HEK293 (cell line): ENCODE measurements at regions not wholly inside any gene's neighbourhood (a gene's known extent, or its start where the extent isn't known, plus 50 kb on each side); places are given as distances from the start of the nearest gene placed in this dataset.

Experiments used
- GLI4 ChIP-seq: fragments of 450-650 bp; formaldehyde crosslinking; IDR thresholded peaks from 2 replicates; pipeline ENCODE4 v1.5.1; 2016; ENCODE audit warnings: missing biosample characterization, missing genetic modification characterization
- GLIS2 ChIP-seq: fragments of 450-650 bp; formaldehyde crosslinking; IDR thresholded peaks from 2 replicates; pipeline ENCODE4 v1.5.1; 2016; ENCODE audit warnings: missing biosample characterization, missing genetic modification characterization
- HOXC10 ChIP-seq: sonication (generic); formaldehyde crosslinking; IDR thresholded peaks from 2 replicates; pipeline ENCODE4 v1.8.1; 2023; ENCODE audit warnings: mild to moderate bottlenecking, missing genetic modification reagents
- IKZF3 ChIP-seq: fragments of 450-650 bp; IDR thresholded peaks from 2 replicates; pipeline ENCODE4 v1.5.0; 2018; ENCODE audit warnings: missing biosample characterization, mild to moderate bottlenecking, missing genetic modification characterization, moderate library complexity
- MEIS1 ChIP-seq: sonication (generic); formaldehyde crosslinking; IDR thresholded peaks from 2 replicates; pipeline ENCODE4 v1.8.1; 2022; ENCODE audit warnings: missing genetic modification reagents, mild to moderate bottlenecking, borderline replicate concordance
- PRDM1 ChIP-seq: fragments of 450-650 bp; formaldehyde crosslinking; IDR thresholded peaks from 2 replicates; pipeline ENCODE4; 2016; ENCODE audit warnings: missing biosample characterization, missing genetic modification characterization
- RBAK ChIP-seq: fragments of 450-650 bp; formaldehyde crosslinking; IDR thresholded peaks from 2 replicates; pipeline ENCODE4 v1.5.1; 2016; ENCODE audit warnings: missing biosample characterization, missing genetic modification characterization
- SCRT2 ChIP-seq: fragments of 450-650 bp; formaldehyde crosslinking; IDR thresholded peaks from 2 replicates; pipeline ENCODE4 v1.5.1; 2016; ENCODE audit warnings: missing biosample characterization, missing genetic modification characterization
- TRIM28 ChIP-seq: IDR thresholded peaks from 2 replicates; pipeline ENCODE4 v1.6.1; 2011; ENCODE audit warnings: low read length, control low read depth, borderline replicate concordance
- ZNF184 ChIP-seq: fragments of 450-650 bp; IDR thresholded peaks from 2 replicates; pipeline ENCODE4 v1.5.1; 2018; ENCODE audit warnings: missing biosample characterization, mild to moderate bottlenecking, missing genetic modification characterization
- ZNF202 ChIP-seq: fragments of 450-650 bp; formaldehyde crosslinking; IDR thresholded peaks from 2 replicates; pipeline ENCODE4 v1.5.1; 2016; ENCODE audit warnings: missing biosample characterization, missing genetic modification characterization, borderline replicate concordance
- ZNF335 ChIP-seq: fragments of 450-650 bp; formaldehyde crosslinking; conservative IDR thresholded peaks from 2 replicates; pipeline ENCODE4 v1.5.1; 2016; ENCODE audit warnings: missing biosample characterization, missing genetic modification characterization
- ZNF558 ChIP-seq: fragments of 450-650 bp; formaldehyde crosslinking; IDR thresholded peaks from 2 replicates; pipeline ENCODE4 v1.5.1; 2016; ENCODE audit warnings: missing biosample characterization, missing genetic modification characterization
- ZNF747 ChIP-seq: fragments of 450-650 bp; formaldehyde crosslinking; IDR thresholded peaks from 2 replicates; pipeline ENCODE4 v1.5.1; 2016; ENCODE audit warnings: missing biosample characterization, missing genetic modification characterization
- TF ChIP-seq, protein P1 (sequence below): fragments of 450-650 bp; IDR thresholded peaks from 2 replicates; pipeline ENCODE4 v1.5.1; 2018; ENCODE audit warnings: missing biosample characterization, mild to moderate bottlenecking, missing genetic modification characterization
- TF ChIP-seq, protein P2 (sequence below): fragments of 450-650 bp; formaldehyde crosslinking; IDR thresholded peaks from 2 replicates; pipeline ENCODE4 v1.5.0; 2017; ENCODE audit warnings: missing biosample characterization, missing genetic modification characterization, borderline replicate concordance
- TF ChIP-seq, protein P3 (sequence below): fragments of 450-650 bp; formaldehyde crosslinking; IDR thresholded peaks from 2 replicates; pipeline ENCODE4 v1.5.1; 2017; ENCODE audit warnings: missing biosample characterization, missing genetic modification characterization
- TF ChIP-seq, protein P4 (sequence below): fragments of 450-650 bp; formaldehyde crosslinking; IDR thresholded peaks from 2 replicates; pipeline ENCODE4 v1.5.1; 2016; ENCODE audit warnings: missing biosample characterization, missing genetic modification characterization
- TF ChIP-seq, protein P5 (sequence below): fragments of 450-650 bp; formaldehyde crosslinking; IDR thresholded peaks from 2 replicates; pipeline ENCODE4 v1.5.1; 2016; ENCODE audit warnings: missing biosample characterization, missing genetic modification characterization
- TF ChIP-seq, protein P6 (sequence below): fragments of 450-650 bp; formaldehyde crosslinking; IDR thresholded peaks from 2 replicates; pipeline ENCODE4 v1.5.1; 2016; ENCODE audit warnings: missing biosample characterization, missing genetic modification characterization
- TF ChIP-seq, protein P7 (sequence below): fragments of 450-650 bp; formaldehyde crosslinking; IDR thresholded peaks from 2 replicates; pipeline ENCODE4 v1.5.1; 2016; ENCODE audit warnings: missing biosample characterization, missing genetic modification characterization, low read depth
- TF ChIP-seq, protein P8 (sequence below): fragments of 450-650 bp; formaldehyde crosslinking; IDR thresholded peaks from 2 replicates; pipeline ENCODE4 v1.5.1; 2016; ENCODE audit warnings: missing biosample characterization, missing genetic modification characterization
- TF ChIP-seq, protein P9 (sequence below): fragments of 450-650 bp; formaldehyde crosslinking; IDR thresholded peaks from 2 replicates; pipeline ENCODE4 v1.5.1; 2016; ENCODE audit warnings: missing biosample characterization, missing genetic modification characterization
- TF ChIP-seq, protein P10 (sequence below): fragments of 450-650 bp; formaldehyde crosslinking; IDR thresholded peaks from 2 replicates; pipeline ENCODE4 v1.5.1; 2016; ENCODE audit warnings: missing biosample characterization, missing genetic modification characterization

DNA sequence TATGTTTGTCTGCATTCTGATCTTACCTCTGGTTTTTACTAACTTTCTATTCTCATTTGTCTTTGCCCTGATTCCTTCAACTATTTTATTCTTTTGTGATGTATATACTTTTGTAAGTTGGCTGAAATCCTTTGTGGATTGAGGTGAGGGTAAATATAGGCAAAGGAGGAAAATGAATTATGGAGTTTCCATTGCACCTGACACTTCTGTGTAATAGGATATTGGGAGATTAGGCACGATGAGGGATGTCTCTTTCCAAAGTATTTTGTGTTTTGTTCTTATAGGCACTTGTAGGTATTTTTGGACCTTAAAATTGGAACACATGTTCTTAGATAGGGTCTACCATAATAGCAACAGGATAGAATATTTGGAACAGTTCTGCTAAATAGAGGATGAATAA lies 76.4 kb downstream of the HRH4 start (continued):
- TF ChIP-seq, protein P1, sequence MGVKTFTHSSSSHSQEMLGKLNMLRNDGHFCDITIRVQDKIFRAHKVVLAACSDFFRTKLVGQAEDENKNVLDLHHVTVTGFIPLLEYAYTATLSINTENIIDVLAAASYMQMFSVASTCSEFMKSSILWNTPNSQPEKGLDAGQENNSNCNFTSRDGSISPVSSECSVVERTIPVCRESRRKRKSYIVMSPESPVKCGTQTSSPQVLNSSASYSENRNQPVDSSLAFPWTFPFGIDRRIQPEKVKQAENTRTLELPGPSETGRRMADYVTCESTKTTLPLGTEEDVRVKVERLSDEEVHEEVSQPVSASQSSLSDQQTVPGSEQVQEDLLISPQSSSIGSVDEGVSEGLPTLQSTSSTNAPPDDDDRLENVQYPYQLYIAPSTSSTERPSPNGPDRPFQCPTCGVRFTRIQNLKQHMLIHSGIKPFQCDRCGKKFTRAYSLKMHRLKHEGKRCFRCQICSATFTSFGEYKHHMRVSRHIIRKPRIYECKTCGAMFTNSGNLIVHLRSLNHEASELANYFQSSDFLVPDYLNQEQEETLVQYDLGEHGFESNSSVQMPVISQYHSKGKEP = no peak
- TF ChIP-seq, protein P2, sequence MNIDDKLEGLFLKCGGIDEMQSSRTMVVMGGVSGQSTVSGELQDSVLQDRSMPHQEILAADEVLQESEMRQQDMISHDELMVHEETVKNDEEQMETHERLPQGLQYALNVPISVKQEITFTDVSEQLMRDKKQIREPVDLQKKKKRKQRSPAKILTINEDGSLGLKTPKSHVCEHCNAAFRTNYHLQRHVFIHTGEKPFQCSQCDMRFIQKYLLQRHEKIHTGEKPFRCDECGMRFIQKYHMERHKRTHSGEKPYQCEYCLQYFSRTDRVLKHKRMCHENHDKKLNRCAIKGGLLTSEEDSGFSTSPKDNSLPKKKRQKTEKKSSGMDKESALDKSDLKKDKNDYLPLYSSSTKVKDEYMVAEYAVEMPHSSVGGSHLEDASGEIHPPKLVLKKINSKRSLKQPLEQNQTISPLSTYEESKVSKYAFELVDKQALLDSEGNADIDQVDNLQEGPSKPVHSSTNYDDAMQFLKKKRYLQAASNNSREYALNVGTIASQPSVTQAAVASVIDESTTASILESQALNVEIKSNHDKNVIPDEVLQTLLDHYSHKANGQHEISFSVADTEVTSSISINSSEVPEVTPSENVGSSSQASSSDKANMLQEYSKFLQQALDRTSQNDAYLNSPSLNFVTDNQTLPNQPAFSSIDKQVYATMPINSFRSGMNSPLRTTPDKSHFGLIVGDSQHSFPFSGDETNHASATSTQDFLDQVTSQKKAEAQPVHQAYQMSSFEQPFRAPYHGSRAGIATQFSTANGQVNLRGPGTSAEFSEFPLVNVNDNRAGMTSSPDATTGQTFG (tag by site-specific recombination) = no peak
- TF ChIP-seq ZNF184 (tag by site-specific recombination) = no peak
- TF ChIP-seq MEIS1 (CRISPR knock-in tag) = no peak
- TF ChIP-seq ZNF558 (tag by site-specific recombination) = no peak
- TF ChIP-seq PRDM1 (tag by site-specific recombination) = no peak
- TF ChIP-seq, protein P3, sequence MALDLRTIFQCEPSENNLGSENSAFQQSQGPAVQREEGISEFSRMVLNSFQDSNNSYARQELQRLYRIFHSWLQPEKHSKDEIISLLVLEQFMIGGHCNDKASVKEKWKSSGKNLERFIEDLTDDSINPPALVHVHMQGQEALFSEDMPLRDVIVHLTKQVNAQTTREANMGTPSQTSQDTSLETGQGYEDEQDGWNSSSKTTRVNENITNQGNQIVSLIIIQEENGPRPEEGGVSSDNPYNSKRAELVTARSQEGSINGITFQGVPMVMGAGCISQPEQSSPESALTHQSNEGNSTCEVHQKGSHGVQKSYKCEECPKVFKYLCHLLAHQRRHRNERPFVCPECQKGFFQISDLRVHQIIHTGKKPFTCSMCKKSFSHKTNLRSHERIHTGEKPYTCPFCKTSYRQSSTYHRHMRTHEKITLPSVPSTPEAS (tag by site-specific recombination) = no peak
- no peak for TF ChIP-seq GLI4 (tag by site-specific recombination)
- no peak for TF ChIP-seq RBAK (tag by site-specific recombination)
- TF ChIP-seq GLIS2 = no peak
- TF ChIP-seq ZNF202 (tag by site-specific recombination) = no peak
- no peak for TF ChIP-seq HOXC10 (CRISPR knock-in tag)
- TF ChIP-seq, protein P4, sequence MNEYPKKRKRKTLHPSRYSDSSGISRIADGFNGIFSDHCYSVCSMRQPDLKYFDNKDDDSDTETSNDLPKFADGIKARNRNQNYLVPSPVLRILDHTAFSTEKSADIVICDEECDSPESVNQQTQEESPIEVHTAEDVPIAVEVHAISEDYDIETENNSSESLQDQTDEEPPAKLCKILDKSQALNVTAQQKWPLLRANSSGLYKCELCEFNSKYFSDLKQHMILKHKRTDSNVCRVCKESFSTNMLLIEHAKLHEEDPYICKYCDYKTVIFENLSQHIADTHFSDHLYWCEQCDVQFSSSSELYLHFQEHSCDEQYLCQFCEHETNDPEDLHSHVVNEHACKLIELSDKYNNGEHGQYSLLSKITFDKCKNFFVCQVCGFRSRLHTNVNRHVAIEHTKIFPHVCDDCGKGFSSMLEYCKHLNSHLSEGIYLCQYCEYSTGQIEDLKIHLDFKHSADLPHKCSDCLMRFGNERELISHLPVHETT (tag by site-specific recombination) = no peak
- TF ChIP-seq, protein P5, sequence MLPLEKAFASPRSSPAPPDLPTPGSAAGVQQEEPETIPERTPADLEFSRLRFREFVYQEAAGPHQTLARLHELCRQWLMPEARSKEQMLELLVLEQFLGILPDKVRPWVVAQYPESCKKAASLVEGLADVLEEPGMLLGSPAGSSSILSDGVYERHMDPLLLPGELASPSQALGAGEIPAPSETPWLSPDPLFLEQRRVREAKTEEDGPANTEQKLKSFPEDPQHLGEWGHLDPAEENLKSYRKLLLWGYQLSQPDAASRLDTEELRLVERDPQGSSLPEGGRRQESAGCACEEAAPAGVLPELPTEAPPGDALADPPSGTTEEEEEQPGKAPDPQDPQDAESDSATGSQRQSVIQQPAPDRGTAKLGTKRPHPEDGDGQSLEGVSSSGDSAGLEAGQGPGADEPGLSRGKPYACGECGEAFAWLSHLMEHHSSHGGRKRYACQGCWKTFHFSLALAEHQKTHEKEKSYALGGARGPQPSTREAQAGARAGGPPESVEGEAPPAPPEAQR = no peak
- TF ChIP-seq, protein P6, sequence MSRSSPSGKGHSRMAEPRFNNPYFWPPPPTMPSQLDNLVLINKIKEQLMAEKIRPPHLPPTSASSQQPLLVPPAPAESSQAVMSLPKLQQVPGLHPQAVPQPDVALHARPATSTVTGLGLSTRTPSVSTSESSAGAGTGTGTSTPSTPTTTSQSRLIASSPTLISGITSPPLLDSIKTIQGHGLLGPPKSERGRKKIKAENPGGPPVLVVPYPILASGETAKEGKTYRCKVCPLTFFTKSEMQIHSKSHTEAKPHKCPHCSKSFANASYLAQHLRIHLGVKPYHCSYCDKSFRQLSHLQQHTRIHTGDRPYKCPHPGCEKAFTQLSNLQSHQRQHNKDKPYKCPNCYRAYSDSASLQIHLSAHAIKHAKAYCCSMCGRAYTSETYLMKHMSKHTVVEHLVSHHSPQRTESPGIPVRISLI (tag by site-specific recombination) = no peak
- no peak for TF ChIP-seq IKZF3
- no peak for TF ChIP-seq TRIM28
- TF ChIP-seq, protein P7, sequence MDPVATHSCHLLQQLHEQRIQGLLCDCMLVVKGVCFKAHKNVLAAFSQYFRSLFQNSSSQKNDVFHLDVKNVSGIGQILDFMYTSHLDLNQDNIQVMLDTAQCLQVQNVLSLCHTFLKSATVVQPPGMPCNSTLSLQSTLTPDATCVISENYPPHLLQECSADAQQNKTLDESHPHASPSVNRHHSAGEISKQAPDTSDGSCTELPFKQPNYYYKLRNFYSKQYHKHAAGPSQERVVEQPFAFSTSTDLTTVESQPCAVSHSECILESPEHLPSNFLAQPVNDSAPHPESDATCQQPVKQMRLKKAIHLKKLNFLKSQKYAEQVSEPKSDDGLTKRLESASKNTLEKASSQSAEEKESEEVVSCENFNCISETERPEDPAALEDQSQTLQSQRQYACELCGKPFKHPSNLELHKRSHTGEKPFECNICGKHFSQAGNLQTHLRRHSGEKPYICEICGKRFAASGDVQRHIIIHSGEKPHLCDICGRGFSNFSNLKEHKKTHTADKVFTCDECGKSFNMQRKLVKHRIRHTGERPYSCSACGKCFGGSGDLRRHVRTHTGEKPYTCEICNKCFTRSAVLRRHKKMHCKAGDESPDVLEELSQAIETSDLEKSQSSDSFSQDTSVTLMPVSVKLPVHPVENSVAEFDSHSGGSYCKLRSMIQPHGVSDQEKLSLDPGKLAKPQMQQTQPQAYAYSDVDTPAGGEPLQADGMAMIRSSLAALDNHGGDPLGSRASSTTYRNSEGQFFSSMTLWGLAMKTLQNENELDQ (tag by site-specific recombination) = no peak
- TF ChIP-seq, protein P8, sequence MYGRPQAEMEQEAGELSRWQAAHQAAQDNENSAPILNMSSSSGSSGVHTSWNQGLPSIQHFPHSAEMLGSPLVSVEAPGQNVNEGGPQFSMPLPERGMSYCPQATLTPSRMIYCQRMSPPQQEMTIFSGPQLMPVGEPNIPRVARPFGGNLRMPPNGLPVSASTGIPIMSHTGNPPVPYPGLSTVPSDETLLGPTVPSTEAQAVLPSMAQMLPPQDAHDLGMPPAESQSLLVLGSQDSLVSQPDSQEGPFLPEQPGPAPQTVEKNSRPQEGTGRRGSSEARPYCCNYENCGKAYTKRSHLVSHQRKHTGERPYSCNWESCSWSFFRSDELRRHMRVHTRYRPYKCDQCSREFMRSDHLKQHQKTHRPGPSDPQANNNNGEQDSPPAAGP (tag by site-specific recombination) = no peak
- TF ChIP-seq, protein P9, sequence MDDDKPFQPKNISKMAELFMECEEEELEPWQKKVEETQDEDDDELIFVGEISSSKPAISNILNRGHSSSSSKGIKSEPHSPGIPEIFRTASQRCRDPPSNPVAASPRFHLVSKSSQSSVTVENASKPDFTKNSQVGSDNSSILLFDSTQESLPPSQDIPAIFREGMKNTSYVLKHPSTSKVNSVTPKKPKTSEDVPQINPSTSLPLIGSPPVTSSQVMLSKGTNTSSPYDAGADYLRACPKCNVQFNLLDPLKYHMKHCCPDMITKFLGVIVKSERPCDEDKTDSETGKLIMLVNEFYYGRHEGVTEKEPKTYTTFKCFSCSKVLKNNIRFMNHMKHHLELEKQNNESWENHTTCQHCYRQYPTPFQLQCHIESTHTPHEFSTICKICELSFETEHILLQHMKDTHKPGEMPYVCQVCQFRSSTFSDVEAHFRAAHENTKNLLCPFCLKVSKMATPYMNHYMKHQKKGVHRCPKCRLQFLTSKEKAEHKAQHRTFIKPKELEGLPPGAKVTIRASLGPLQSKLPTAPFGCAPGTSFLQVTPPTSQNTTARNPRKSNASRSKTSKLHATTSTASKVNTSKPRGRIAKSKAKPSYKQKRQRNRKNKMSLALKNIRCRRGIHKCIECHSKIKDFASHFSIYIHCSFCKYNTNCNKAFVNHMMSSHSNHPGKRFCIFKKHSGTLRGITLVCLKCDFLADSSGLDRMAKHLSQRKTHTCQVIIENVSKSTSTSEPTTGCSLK (tag by site-specific recombination) = no peak
- no peak for TF ChIP-seq SCRT2 (tag by site-specific recombination)
- no peak for TF ChIP-seq ZNF747 (tag by site-specific recombination)
- no peak for TF ChIP-seq ZNF335
- TF ChIP-seq, protein P10, sequence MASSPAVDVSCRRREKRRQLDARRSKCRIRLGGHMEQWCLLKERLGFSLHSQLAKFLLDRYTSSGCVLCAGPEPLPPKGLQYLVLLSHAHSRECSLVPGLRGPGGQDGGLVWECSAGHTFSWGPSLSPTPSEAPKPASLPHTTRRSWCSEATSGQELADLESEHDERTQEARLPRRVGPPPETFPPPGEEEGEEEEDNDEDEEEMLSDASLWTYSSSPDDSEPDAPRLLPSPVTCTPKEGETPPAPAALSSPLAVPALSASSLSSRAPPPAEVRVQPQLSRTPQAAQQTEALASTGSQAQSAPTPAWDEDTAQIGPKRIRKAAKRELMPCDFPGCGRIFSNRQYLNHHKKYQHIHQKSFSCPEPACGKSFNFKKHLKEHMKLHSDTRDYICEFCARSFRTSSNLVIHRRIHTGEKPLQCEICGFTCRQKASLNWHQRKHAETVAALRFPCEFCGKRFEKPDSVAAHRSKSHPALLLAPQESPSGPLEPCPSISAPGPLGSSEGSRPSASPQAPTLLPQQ = no peak
